HG03439 (cell line): ENCODE measurements at regions not wholly inside any gene's neighbourhood (a gene's known extent, or its start where the extent isn't known, plus 50 kb on each side); places are given as distances from the start of the nearest gene placed in this dataset.
"Not testable (repeated sequence)": the region's sequence is repeated elsewhere in the genome, so short reads cannot be mapped to it uniquely, and the experiment has no call there.

Experiments
- ATAC-seq: cut with Tn5 transposase; IDR thresholded peaks from one replicate; pipeline ENCODE4 v1.9.1; 2021; ENCODE audit warnings: mild to moderate bottlenecking, moderate library complexity; ENCODE audit not compliant: unreplicated experiment

DNA sequence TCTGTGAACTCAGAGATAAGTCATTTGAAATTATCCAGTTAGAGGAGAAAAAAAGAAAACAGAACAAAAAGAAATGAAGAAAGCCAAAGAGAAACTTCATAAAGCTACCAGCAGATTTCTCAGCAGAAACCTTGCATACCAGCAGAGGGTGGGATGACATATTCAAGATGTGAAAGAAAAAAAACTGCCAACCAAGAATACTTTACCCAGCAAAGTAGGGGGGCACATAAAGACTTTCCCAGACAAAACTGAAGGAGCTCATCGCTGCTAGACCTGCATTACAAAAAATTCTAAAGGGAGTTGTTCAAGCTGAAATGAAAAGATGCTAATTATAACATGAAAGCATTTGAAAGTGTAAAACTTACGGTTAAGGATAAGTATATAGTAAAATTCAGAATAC is 246.3 kb downstream of the FNDC1 start:
- no peak for ATAC-seq

DNA sequence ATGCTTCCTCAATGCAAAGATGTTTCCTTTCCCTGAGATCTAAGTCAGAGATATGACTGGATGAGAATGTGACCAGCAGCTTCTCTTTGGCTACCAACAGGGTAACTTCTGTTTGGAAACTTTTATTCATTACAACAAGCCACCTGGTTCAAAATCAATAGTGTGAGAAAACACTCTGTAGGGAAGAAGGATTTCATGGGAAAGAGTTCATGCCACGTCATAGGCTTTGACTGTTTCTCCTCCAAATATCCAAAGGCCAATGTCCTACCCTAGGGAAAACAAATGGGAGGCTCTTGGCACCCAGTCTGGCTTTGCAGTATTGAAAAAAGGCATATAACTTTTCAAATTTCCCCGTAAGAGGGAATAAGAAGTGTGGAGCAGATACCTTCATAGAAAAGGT is 245.5 kb downstream of the FNDC1 start:
- ATAC-seq = no peak

DNA sequence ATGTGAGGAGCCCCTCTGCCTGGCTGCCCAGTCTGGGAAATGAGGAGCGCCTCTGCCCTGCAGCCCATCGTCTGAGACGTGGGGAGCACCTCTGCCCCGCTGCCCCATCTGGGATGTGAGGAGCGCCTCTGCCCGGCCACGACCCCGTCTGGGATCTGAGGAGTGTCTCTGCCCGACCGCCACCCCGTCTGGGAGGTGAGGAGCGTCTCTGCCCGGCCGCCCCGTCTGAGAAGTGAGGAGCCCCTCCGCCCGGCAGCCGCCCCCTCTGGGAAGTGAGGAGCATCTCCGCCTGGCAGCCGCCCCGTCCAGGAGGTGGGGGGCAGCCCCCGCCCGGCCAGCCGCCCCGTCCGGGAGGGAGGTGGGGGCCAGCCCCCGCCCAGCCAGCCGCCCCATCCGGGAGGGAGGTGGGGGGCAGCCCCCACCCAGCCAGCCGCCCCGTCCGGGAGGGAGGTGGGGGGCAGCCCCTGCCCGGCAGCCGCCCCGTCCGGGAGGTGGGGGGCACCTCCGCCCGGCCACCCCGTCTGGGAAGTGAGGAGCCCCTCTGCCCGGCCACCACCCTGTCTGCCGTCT is 238.1 kb downstream of the FNDC1 start:
- not testable (repeated sequence) for ATAC-seq

DNA sequence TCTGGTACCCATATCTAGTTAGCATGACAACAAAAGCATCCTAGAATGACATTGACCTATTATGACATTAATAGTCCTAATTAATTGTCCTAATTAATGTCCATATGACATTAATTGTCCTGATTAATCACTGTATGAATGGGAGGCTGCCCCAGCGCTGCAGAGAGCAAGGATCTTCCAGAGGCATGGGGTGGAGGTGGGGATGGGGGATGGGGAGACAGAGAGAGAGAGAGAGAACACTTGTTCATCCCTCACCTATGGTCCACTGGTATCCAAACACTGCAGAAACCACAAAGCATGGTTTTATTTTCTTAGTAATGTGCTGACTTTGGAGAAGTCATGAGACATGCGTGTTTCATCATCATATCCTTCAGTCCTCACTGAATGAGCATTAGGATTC is 235.1 kb downstream of the FNDC1 start:
- no peak for ATAC-seq

DNA sequence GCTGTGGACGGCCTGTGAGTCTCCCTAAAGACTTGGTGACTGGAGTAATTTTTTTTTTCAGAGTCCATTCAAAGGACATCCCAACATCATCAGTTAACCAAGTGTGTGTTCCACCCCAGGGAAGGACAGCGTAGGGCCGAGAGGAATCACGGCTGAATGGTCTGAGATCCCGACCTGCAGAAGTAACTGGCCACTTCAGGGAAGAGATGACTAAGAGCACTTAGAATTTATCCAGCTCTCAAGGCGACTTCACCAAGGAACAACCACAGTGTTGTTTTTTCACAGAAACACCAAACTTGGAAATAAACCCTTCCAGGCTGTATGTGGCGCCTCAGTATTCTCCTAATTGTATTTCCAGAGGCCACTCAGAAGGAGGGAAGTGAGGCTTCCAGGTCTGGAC is 231.6 kb downstream of the FNDC1 start:
- no peak for ATAC-seq

DNA sequence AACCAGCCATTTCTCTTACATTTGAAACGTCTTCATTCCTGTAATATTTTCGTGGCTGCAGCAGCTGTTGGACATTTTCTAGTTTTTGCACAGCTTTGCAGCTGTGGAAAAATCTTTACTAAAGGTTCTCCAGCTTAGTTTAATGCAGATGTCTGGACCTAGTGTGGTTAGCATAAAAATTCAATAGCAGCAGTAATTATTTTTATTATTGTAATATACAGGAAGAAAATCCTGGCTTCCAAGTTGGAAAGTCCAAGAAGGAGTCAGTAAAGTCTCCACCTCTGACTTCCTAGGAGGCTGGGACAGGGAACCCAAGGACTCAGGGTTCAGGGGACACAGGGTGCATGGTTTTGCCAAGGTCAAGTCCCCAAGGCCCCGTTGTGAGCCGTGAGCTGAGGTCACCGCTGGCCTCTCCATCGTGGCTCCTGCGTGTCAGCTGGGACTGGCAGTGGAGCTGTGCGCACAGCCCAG is 230.6 kb downstream of the FNDC1 start:
- no peak for ATAC-seq

DNA sequence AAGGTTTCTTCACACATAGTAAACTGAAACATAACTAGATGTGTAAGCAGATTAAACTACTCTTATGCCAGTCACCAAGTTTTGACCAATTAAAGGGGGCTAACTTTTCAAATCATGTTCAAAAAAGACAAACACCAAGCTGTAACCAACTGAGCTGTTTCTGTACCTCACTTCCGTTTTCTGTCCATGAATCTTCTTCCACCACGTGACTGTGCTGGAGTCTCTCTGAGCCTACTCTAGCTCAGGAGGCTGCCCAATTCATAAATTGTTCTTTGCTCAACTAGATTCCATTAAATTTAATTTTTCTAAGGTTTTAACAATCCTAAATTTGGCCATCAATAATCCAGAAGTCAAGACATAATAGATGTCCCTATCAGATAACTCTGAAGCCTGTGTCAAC is 229.4 kb downstream of the FNDC1 start:
- no peak for ATAC-seq

DNA sequence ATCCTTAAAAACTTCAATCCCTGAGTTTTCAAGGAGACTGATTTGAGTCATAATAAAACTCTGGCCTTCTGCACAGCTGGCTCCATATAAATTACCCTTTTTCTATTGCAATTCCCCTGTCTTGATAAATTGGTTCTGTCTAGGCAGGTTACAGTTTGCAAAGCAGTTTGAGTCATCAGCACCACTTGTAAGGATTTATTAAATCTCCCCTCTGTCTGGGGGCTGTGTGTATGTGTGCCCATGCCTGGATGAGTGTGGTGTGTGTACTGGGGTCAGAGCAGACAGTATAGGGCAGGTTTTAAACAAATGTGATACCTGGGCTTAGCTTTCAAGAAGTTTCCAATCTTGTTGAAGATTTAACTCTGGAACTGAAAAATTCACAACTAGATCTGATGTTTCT is 228.6 kb downstream of the FNDC1 start:
- no peak for ATAC-seq

DNA sequence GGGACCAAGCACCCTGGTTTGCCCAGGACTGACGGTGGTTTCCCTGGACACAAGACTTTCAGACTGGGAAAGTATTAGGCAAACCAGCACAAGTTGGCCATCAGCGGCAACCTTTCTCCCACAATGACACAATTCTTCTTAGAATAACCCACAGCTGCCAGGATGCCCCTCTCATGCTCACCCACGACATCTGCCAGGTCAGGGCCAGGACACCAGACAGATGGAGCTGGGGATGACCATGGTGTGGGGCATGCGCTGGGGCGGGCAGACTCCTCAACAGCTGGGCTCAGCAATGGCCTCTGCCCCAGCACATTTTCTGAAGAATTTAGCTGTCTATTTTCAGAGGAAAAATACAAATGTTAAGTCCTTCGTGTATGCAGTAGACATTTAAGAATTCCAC is 226.4 kb downstream of the FNDC1 start:
- no peak for ATAC-seq

DNA sequence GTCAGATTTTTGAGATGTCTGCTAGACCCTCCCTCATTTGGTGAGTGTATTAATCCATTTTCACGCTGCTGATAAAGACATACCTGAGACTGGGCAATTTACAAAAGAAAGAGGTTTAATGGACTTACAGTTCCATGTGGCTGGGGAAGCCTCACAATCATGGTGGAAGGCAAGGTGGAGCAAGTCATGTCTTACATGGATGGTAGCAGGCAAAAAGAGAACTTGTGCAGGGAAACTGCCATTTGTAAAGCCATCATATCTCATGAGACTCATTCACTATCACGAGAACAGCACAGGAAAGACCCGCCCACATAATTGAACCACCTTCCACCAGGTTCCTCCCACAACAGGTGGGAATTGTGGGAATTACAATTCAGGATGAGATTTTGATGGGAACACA is 223.5 kb downstream of the FNDC1 start:
- ATAC-seq = not testable (repeated sequence)

DNA sequence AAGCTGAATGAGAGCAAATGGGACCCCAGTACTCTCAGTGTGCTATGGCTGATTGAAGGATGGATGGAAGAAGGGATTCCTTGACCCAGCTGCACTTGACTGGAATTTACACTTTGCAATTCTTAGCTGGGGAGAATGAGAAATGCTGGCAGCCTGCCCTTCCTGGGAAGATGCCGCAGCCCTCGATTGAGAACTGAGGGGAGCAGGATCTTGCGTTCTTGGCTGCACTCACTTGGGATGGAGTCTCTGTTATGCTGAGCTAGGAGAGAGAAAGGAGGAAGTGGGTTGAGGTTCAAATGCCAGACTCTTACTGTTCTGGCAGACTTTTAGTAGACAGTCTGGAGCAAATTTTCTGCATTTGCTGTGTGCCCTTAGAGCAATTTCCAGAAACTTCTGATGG is 221.2 kb downstream of the FNDC1 start:
- no peak for ATAC-seq

DNA sequence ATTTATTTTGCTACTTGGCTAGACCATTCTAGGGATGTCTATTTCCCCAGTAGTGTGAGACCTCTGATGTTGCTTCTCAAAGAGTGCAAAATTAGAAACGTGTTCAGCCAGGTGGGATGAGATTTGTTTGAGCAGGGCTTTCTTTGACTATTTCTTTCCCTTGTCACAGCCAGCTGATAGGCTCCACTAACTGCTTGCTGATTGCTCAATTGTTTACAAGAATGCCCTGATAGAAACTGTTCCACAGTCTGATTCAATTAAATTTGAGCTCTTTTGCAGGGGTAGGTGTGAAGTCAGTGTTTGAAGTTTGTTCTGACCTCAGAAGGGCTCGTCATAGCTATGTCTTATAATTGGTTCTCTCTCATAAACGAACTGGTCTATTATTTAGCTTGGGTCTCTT is 220.5 kb downstream of the FNDC1 start:
- ATAC-seq = no peak

DNA sequence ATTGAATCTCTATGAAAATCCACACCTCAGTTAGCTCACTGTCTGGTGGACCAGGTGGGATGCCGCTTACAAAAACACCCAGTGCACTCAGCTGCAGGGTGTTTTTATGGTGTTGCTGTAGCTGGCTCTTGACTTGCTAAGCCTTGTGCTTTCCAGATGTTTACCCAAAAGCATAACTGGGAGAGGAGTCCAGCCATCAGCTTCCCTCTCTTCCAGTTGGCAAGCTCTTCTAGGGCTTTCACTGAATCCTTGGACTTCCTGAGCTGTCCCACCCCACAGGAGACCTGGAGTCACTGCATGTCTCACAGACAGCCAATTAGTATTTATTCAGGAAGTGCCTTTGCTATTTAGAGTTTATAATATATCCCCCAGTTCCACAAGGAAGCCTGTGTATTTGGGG is 210.9 kb downstream of the FNDC1 start:
- ATAC-seq = no peak

DNA sequence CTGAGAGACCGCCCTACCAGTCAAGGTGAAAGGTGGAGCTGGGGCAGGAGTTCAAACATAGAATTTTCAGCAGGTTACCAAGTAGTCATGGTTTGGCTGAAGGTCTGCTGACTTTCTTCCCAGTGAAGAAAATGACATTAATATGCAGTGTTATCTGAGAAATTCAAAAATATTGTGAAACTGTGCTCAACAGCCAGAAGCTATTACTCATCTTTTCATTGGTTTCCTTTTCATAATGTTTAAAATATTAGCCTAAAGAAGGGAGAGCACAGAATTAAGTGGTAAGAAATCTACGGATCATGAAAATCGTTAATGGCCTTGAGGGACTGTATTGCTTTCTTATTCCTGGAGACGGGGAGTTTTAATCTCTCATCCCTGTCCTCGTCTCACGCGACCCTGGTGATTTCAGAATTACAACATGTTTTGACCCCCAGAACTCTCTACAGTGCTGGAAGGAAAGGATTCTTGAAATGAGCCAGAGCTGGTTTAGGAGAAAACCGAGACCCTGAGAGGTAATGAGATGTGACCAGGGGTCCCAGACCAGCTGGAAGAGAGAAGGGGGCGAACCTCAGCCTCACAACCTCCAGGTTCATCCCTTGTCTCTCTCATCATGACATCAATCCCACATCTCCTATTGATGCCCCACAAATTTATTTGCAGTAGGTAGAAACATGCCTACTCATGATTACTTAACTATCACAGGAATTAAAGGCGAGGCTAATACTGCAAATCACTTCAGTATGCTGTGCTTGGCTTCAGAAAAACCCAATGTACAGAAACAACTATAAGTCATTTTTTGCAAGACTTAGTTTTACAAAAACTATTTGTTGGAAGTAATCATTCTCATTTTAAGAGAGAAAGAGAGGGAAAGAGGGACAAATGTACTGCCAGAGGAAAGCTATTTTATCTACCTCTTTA is 209.5 kb downstream of the FNDC1 start:
- ATAC-seq = no peak

DNA sequence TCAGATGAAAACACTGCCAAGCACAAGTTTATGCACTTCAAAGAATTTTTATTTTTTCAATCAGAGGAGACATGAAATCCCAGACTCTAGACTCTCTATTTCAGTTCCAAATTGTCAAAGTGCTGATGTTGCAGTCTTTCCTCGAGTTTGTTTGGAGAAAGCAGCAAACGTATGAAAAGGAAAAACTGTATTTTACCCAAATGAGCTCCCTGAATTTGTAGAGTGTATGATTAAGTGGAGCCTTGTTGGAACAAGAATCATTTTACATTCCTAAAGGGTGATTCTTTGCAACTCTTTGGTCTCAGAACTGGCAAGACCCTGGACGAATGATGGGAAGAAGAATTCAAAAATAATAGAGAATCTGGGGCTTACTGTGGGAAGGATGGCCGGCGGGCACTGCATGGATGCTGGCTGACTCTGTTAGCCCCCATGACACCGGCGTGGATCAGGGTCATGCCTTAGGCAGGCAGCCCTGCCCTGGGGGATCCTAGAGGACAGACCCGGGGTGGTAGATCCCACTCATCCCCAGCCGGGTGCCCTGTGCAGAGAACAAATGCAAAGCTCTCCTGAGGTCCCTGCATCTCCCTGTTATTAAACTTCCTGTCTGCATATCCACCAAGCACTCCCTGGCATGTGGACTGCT is 207.4 kb downstream of the FNDC1 start:
- no peak for ATAC-seq

DNA sequence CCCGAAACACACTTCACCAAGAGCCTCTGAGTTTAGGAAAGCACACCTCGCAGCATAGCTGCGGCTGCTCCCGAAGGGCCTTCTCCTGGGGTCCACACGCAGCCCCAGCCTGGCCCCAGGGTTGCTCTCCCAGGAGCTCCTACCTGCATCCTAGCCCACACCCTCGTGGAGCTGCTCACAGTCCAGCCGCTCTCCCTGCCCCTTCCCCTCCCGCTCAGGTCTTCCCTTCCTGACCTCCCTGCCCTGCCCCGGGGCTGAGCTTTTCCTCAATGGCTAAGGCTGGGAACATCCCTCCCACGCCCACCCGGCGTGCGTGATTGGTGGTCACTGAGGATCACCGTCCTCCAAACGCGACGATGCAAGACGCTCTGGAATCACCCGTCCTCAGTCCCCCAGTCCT is 205.8 kb downstream of the FNDC1 start:
- no peak for ATAC-seq

DNA sequence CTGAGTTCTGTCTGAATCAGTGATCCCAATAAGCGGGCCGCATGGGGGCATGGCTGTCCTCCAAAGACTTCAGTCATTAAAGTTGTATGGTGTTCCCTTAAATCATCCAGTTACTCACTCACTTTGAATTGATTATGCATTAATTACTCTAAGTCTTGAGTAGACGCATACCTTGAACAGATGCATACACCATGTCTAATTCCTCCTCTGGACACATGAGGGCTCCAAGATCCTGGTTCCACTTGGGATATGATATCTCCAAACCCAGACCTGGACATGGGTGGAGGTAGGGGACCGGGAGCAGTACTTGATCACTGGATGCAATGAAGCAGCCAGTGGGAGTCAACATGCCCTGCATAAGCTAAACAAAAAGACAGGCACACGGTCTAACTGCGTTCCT is 204.5 kb downstream of the FNDC1 start:
- no peak for ATAC-seq

DNA sequence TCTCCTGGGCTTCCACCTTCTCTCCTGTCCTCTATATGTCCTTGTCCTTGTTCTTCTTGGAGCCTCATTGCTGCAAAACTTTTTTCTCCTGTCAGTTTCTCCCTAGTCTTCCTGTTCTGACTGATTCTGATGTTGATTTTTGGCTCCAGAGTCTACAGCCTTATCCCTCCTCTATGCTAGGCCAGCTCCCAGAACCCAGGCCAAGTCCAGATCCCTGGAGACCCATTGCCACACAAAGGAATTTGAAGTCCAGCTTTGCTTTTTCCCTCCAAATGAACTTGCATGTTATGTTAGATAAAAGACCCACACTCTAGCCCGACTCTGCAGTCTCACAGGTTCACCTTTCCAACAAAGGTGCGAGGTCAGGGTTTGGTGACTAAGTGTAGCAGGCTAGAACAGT is 203.1 kb downstream of the FNDC1 start:
- ATAC-seq = no peak

DNA sequence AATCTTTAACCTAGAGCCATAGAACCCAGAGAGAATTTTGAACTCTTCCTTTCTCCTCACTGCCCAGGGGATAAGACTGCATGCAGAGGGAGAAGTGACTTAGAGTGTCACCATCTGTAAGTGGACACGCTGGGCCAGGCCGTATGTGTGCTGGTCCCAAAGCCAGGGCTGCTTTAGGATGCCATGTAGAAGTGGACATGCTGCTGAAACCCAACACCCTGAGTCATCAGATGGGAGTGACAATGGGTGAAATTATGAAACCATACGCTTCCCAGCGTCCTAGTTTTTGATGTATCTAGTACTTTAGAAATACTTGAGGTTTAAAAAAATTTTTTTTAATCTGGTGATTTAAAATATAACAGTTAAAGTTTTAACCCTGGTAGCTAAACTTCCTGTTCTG is 191.1 kb downstream of the FNDC1 start:
- ATAC-seq = no peak

DNA sequence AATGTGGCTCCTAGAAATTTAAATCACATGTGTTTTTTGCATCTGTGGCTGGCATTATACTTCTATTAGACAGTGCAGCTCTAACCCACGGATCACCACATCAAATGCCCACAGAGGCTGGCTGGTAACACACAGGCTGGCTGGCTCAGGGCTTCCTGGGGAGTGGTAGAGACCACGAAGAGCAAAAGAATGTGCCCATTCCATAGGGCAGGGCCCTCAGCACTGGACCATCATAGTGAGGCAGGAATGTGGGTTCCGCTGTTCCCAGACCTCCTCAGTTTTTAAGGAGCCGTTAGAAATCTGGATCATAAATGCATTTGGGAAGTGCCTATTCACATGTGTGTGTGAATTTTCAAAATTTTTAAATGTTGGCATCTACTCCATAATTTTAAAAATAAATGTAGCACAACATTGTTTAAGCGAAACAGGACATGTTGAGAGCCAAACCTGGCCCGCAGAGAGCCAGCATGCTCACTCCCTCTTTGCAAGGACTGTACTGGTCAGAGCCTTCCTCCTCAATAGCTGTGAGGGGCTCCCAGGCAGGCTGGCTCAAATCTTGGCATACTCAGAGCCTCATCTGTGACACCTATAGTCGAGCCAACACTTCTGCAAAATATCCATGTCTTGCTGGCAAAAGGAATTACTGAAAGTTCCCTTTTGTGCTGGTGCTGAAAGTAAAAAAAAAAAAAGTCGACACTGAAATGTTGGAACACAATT is 190.5 kb downstream of the FNDC1 start:
- no peak for ATAC-seq

DNA sequence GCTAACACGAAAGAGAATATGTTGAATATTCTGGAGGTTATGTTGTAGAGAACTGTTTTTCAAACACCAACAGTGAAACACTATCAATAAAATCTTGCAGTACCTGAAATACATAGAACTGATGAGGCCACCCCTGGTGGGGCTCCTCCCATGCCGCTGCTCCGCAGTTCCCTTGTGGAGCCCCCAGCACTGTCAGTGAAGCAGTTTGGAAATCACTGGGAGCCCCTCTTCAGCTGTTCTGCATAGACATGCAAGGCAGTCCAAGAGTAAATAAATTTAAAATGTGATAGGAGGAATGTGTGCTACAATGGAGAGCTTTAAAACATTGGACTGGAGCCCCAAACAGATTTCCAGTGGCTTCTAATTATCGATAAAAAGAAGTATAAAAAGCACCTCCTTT is 189.4 kb downstream of the FNDC1 start:
- no peak for ATAC-seq
